GM10248 (cell line): ENCODE measurements at regions not wholly inside any gene's neighbourhood (a gene's known extent, or its start where the extent isn't known, plus 50 kb on each side); places are given as distances from the start of the nearest gene placed in this dataset.

Experiments used
- CTCF ChIA-PET: fragments of 300-600 bp; sonication (Branson Sonifier 250); formaldehyde crosslinking; extraction: SDS; loops from one replicate; lab custom pipeline; 2021; ENCODE audit warnings: antibody characterized with exemption; lab: Yijun Ruan, JAX
- POLR2A ChIA-PET: fragments of 350-650 bp; sonication (Branson Sonifier 250); formaldehyde crosslinking; extraction: SDS; loops from one replicate; lab custom pipeline; 2020; ENCODE audit warnings: antibody characterized with exemption; lab: Yijun Ruan, JAX
- DNase-seq: peaks from one replicate; pipeline ENCODE4 v3.0.0; 2012; ENCODE audit errors: extremely low spot score
- TF ChIP-seq, protein P1 (sequence below): IDR thresholded peaks from 2 replicates; pipeline ENCODE4 v1.5.1; 2012; ENCODE audit warnings: mild to moderate bottlenecking, low read depth; ENCODE audit errors: extremely low read depth, missing control alignments, control extremely low read depth

DNA sequence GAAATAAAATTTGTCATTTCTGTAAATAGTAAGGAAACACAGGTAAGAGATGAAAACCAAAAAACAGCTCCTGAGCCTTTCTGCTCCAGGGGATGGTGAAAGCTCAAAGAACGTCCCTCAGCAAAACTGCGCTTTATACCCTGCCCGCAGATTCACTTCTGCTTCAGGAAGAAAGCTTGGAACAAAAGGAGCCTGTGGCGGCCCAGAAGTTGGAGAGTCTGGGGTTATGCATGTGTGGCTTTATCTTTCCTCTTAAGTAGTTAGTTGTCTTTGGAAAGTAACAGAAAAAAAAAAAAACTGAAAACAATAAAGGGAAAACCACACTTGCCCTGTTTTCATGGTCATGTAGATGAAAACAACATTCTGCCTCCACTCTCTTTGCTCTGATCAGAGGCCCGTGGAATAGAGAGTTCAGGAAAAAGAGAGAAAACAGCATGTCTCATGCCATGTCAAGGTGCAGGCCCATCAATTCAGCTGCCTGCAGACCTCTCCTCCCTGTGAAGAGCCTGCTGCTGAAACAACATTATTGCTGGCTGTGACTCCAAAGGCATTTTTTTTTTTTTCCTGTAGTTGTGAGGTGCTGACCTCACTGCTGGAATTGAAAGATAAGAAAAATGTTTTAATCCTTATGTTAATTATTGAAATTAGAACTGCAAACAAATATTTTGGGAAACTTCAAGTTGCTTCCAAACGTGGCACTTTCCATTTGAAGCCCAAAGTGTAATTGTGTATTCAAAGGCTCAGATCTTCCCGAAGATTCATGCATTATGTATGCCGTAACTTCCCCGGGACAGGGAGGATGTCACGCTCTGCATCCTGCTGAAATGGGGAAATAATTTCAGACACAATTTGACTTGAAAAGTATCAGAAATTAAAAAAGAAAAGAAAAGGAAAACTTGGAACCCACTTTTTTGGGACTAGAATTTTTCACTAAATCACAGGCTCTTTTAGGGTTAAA lies 108.4 kb upstream of the ZNF385D start:
- ChIA-PET POLR2A (no interaction called here), CTCF (interaction anchor here (1.6 kb wide), 1 partner anchor 8 kb away, joined by 3 read pairs; no protein-coding TSS in a partner anchor)
- TF ChIP-seq, protein P1, sequence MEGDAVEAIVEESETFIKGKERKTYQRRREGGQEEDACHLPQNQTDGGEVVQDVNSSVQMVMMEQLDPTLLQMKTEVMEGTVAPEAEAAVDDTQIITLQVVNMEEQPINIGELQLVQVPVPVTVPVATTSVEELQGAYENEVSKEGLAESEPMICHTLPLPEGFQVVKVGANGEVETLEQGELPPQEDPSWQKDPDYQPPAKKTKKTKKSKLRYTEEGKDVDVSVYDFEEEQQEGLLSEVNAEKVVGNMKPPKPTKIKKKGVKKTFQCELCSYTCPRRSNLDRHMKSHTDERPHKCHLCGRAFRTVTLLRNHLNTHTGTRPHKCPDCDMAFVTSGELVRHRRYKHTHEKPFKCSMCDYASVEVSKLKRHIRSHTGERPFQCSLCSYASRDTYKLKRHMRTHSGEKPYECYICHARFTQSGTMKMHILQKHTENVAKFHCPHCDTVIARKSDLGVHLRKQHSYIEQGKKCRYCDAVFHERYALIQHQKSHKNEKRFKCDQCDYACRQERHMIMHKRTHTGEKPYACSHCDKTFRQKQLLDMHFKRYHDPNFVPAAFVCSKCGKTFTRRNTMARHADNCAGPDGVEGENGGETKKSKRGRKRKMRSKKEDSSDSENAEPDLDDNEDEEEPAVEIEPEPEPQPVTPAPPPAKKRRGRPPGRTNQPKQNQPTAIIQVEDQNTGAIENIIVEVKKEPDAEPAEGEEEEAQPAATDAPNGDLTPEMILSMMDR = no peak
- DNase-seq = no peak

DNA sequence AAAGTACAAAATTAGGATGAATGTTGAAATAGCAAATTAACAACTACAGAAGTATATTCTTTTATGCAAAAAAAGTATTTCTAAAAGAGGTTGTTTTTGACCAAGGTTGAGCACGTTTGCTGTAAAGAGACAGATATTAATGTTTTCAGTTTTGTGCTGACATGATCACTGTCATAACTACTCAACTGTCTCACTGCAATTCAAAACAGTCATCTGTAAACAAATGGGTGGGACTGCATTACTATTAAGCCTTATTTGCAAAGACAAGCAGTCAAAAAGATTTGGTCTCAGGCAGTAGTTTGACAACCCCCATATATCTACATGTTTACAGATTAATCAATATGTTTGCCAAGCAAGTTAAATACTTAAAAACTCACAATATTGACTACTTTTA lies 109.1 kb upstream of the ZNF385D start:
- no peak for DNase-seq
- TF ChIP-seq, protein P1 = no peak
- ChIA-PET POLR2A (no interaction called here), CTCF (interaction anchor here (1.6 kb wide), 1 partner anchor 9 kb away, joined by 3 read pairs; no protein-coding TSS in a partner anchor)

DNA sequence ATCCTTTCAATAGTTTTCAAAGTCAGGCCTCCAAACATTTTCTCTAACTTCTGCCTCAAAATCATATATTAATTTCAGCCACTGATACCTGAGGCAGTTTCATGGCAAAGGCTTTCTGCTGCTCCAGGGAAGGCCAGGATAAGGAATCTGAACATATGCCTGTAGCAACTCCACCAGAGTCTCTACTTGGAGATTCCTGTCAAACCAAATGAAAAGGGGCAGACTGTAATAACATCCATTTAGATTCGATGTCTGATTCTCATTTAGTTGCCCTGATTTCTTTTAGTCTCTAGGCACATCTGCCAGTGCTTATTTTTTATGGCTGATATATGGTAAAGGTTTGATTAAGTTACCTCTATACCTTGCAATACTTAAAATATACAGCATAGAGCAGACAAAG lies 109.6 kb upstream of the ZNF385D start:
- CTCF ChIA-PET = interaction anchor here (1.6 to 2.1 kb wide), 2 partner anchors 10 to 14 kb away, joined by 3 to 5 read pairs; no protein-coding TSS in a partner anchor
- TF ChIP-seq, protein P1 = no peak
- POLR2A ChIA-PET = no interaction called here
- no peak for DNase-seq

DNA sequence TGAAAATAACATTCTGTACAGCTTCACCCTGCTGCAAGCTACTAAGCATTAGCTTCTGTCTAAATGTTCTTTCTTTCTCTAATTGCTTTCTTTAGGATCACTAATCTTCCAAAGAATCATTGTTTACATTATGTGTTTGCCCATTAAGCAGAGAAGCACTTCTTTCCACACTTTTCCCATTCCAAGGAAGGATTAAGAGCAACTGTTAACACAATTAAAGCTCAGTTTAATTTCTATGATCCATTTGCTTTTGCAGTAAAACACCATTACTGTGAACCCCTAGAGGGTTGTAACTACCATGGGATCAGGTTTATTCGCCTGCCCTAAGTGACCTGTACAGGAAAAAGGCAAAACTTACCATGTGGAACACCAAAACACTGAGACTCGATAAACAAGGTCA lies 125.8 kb upstream of the ZNF385D start:
- POLR2A ChIA-PET = no interaction called here
- CTCF ChIA-PET = interaction anchor here (1.4 kb wide), 1 partner anchor 11 kb away, joined by 3 read pairs; no protein-coding TSS in a partner anchor
- TF ChIP-seq, protein P1 = no peak

DNA sequence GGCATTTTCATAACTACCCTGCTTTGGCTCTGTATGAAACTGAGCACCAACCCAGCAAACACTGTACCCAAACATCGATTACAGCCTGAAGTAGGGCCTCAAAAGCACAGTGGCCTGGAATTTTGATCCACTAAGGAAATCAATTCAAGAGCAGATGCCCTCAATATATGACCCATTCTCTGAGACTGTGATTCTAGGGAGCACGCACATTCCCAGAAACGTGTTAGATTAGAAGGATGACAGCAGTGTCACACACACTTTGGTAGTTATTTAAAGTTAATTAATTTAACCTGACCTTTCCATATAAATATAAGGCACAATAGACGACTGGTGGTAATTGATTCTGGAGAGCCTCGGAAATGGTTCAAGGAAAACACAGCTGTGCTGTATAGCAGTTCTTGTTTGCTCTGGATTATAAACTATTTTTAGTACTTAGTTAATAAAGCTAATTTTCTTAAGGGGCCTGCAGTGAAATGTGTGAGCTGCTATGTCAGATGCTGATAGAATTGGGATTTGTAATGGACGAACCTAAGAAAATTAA lies 126.3 kb upstream of the ZNF385D start:
- ChIA-PET POLR2A (no interaction called here), CTCF (interaction anchor here (1.4 kb wide), 1 partner anchor 11 kb away, joined by 3 read pairs; no protein-coding TSS in a partner anchor)
- TF ChIP-seq, protein P1 = no peak
- DNase-seq = no peak

More for the DNA sequence above, 125.8 kb upstream of the ZNF385D start:
- DNase-seq = no peak

DNA sequence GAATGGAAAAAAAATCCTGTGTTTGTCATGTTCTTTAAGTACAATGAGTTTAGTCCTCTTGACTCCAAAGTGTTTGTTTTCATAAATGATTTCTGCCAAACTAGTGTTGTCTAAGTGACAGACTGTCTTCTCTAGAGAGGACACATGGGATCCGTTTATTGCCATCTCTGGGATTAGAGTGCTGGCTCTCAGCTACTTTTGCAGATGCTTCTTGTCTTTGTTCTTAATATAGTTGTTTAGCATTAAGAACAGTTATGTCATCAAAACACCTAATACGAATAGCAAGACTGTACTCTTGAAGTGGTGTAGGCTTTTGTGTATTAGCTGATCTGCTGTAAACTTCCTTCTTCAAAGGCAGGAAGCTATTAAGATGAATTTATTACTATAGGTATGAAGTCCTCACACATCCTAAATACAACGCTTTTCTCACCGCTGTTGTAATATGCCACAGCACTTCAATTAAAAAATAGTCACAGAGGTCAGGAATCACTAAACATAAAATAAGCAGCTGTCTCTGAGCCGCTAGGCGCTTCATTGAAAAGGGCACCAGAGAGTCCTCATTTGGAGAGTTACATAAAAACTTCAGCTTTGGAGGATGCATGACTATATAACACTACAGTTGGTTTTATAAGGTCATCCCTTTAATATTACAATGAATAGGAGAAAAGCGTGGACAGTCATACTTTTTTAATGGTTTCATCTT lies 128.3 kb upstream of the ZNF385D start:
- ChIA-PET CTCF (interaction anchor here (1.1 to 1.2 kb wide), 3 partner anchors 12 to 15 kb away, joined by 3 read pairs; no protein-coding TSS in a partner anchor), POLR2A (no interaction called here)

More for the DNA sequence above, 128.3 kb upstream of the ZNF385D start:
- no peak for DNase-seq
- TF ChIP-seq, protein P1 = no peak
